ENCODE measurements at regions not wholly inside any gene's neighbourhood (a gene's known extent, or its start where the extent isn't known, plus 50 kb on each side); places are given as distances from the start of the nearest gene placed in this dataset.

DNA sequence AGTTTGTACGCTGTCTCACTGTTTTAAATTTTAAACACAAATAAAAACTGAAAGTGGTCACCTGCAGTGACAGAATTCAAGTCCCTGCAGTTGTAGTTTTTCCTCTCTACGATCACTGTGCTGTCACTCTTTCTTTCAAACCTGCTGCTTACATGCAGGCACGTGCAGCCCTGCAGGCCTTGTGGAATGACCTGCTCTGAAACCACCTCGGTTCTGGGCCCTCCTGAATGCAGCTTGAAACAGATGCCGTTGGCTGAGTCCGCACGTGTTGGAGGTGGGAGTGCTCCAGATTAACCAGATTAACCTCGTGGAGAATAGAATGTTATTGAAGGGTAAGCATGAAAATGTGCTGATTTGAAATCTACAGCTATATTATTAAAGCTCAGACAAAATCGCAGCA is 126.0 kb upstream of the ERCC6L2 start:
- Histone ChIP-seq H3K36me3 (ENCODE audit: low read depth, missing control alignments) (no peaks in the 10 kb centered on the region), H3K9me3 (no peaks in the 10 kb centered on the region), H3K4me1 (peaks cover 22% of the 10 kb centered on the region), H3K4me3 (no peak overlapping the region), H3K27me3 (no peaks in the 10 kb centered on the region), H3K27ac (no peak overlapping the region)
- 67 to 77% methylated on average over 9 of the region's 9 CpGs for WGBS, 2 donors
- intact Hi-C loops (cut with DNase I; ENCODE audit: low total_unique reads) = no loop called here
- TF ChIP-seq CTCF (IDR thresholded peaks at IDR 0.05) (no peak), POLR2A (IDR thresholded peaks at IDR 0.05) (no peak)
- no peak for DNase-seq

- Histone ChIP-seq H3K27ac (no peak overlapping the region), H3K4me1 (no peaks in the 10 kb centered on the region), H3K4me3 (no peak overlapping the region), H3K27me3 (no peaks in the 10 kb centered on the region), H3K36me3 (ENCODE audit: low read depth, missing control alignments) (no peaks in the 10 kb centered on the region), H3K9me3 (no peaks in the 10 kb centered on the region)
- no peak for TF ChIP-seq CTCF (IDR thresholded peaks at IDR 0.05)
- no peak for TF ChIP-seq POLR2A (IDR thresholded peaks at IDR 0.05)
- intact Hi-C loops (cut with DNase I; ENCODE audit: low total_unique reads) = no loop called here
- 68 to 79% methylated on average over 4 of the region's 4 CpGs for WGBS, 2 donors
- no peak for DNase-seq
Observed at GRCh38 chr9:95746408-95747180, 128.9 kb upstream of the ERCC6L2 start.

GRCh38 chr9:95742821-95743220 is 132.7 kb upstream of the ERCC6L2 start:
- no peaks in the 10 kb centered on the region for H3K36me3 ChIP-seq (ENCODE audit: low read depth, missing control alignments)
- intact Hi-C loops (cut with DNase I; ENCODE audit: low total_unique reads) = no loop called here
- H3K27me3 ChIP-seq = no peaks in the 10 kb centered on the region
- no peak for DNase-seq
- H3K4me1 ChIP-seq = no peaks in the 10 kb centered on the region
- H3K27ac ChIP-seq = no peak overlapping the region
- WGBS, 2 donors = 64 to 84% methylated on average over 6 of the region's 6 CpGs
- H3K9me3 ChIP-seq = no peaks in the 10 kb centered on the region
- TF ChIP-seq POLR2A (IDR thresholded peaks at IDR 0.05) (no peak), CTCF (IDR thresholded peaks at IDR 0.05) (no peak)
- no peak overlapping the region for H3K4me3 ChIP-seq

DNA sequence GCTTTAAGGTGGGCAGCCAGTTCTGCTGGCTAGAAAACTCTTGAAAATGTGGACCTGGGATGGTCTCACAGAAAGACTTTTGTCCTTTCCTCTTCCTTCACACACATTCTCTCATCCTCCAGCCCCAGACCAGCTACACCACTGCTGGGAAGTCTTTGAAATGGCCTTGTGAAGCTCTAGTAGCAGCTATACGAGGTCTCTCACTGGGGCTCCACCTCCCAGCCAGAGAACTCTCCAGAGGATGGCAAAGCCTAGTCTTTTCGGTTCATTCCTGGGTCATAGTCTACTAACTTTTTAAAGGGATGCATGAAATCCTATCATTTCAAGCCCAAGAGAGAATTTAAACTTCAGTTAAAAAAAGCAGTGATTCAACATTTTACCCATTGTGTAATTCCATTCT is 133.9 kb upstream of the ERCC6L2 start:
- DNase-seq = no peak
- Histone ChIP-seq H3K36me3 (ENCODE audit: low read depth, missing control alignments) (no peaks in the 10 kb centered on the region), H3K27me3 (no peaks in the 10 kb centered on the region), H3K4me3 (no peak overlapping the region), H3K9me3 (no peaks in the 10 kb centered on the region), H3K4me1 (no peaks in the 10 kb centered on the region), H3K27ac (no peak overlapping the region)
- intact Hi-C loops (cut with DNase I; ENCODE audit: low total_unique reads) = no loop called here
- TF ChIP-seq CTCF (IDR thresholded peaks at IDR 0.05) = no peak
- TF ChIP-seq POLR2A (IDR thresholded peaks at IDR 0.05) = no peak
- 34 to 39% methylated on average over 2 of the region's 2 CpGs for WGBS, 2 donors

All from testis (tissue), 2 donors.